GM19395 (cell line): ENCODE measurements at regions not wholly inside any gene's neighbourhood (a gene's known extent, or its start where the extent isn't known, plus 50 kb on each side); places are given as distances from the start of the nearest gene placed in this dataset.

Experiments
- ATAC-seq: cut with Tn5 transposase; IDR thresholded peaks from one replicate; pipeline ENCODE4 v1.9.1; 2021; ENCODE audit warnings: mild to moderate bottlenecking, moderate library complexity; ENCODE audit not compliant: unreplicated experiment

DNA sequence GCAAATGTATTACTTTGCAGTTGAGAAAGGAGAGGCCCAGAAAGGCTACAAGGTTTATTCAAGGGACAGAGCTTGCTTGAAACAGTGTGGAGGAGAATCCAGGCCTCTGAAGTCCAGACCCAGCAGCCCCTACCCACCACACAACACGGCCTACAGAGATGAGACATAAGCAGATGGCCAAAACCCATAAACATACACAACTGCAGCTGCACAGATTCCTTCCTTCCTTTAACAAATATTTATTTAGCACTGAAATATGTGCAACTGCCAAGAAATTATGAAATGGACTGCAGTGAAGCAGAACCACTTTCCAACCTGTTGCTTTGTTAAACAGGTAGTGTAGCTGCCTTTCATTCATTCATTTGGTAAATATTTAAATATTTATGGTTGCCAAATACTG is 122.3 kb downstream of the SPATA19 start:
- no peak for ATAC-seq

DNA sequence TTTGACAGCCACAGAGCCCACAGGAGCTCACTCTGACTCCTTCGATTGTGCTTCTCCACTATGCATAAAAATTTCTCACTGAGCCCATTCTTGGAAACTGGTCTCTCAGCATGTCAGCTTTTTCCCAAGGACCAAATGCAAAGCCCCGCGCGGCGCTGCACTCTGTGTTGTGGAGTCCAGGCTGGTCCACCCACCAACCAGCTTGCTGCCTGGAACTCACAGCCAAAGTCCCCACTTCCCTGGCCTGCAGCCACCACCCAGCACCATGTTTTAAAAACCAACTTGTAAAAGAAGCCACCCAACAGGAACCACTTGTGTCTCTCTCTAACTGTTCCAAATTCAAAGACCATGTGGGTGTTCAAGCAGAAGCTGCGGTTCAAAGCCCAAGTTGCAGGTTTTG is 124.4 kb downstream of the SPATA19 start:
- no peak for ATAC-seq

DNA sequence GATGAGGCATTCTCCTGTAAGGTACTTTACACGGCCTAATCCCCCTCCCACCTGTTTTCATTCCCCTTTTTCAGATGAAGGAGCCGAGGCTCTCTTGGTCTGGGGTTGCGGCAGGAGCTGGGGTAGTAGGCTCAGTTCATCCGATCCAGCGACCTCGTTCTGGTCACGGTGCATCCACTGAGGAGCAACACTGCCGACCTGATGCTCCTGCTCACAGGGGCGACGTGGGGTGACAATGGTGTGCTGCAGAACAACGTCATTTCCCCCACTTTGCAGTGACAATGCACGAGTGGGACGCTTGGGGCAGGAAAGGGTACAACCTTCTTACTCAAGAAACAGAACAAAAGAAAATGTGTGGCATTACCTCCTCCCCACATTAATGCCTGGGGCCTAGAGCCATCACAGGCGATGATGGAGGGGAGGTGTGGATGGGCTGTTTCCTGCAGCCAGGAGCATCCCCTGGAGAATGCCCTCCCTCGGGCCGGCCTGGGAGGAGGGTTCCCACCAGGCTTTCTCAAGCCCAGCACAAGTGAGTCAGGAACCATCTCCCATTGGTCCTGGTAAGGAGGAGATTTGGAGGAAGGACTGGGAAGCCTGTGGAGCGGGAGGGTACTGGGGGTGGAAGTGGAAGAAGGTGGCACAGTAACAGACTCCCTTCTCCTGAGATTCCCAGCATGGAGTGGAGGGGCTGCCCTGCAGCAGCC is 125.6 kb downstream of the SPATA19 start:
- ATAC-seq: no peak

DNA sequence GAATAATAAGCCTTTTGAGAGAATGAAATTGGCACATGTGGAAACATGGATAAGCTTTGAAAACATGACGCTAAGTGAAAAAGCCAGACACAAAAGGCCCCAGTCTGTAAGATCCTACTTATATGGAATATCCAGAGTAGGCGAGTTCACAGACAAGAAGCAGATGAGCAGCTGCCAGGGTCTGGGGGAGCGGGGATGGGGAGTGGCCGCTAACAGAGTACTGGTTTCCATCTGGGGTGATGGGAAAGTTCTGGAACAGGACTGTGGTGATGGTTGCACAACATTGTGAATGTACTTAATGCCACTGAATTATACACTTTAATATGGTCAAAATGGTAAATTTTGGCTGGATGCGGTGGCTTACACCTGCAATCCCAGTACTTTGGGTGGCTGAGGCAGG is 126.5 kb downstream of the SPATA19 start:
- ATAC-seq: no peak

DNA sequence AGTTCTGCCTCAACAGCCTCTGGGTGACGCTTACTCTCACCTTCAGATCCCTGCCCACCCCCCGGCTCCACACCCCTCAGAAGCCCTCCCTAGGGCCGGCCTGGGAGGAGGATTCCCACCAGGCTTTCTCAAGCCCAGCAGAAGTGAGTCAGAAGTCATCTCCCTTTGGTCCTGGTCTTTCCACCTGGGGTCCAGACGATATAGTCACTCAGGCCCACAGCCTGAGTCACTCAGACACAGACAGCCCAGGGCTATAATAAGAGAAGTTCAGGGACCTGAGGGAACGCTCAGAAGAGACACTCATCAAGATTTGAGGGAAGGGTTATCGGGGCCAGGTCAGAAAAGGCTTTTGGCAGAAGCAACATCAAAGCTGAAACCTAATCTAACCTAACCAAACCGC is 127.1 kb downstream of the SPATA19 start:
- ATAC-seq: no peak

DNA sequence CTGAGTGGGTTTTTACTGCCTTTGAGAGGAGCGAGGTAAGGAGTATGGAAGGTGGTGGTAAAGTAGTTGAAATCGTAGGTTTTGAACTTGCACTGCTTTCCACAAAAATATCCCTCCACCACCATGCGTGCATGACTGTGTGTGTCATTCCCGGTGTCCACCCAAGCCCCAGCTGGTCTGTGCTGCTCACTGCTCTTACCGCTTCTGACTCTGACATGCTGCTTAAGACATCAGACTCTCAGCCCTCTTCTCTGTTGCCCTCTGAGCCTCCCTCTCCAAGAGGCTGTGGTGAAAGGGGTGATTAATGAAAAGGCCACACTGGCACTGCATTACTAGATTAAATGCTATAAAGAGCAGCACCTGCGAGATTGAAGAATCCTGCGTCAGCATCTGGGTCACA is 128.7 kb downstream of the SPATA19 start:
- no peak for ATAC-seq

DNA sequence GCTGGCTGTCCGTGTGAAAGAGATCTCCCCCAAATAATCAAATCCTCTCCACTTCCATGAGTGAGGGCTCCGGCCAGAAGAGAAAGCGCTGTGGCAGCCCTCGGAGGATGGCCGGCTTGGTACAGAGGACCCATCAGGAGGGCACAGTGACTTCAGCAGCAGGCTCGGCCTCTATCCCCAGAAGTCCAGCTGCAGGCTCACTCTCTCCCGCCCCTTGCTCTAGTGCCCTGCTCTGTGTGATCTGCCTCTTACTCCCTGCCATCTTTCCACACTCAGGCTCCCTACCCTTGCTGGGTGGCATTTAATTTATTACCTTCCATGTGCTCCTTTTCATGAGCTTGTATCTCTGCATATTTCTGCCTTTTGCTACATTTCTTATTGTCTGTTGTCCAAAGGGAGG is 129.7 kb downstream of the SPATA19 start:
- ATAC-seq: no peak

DNA sequence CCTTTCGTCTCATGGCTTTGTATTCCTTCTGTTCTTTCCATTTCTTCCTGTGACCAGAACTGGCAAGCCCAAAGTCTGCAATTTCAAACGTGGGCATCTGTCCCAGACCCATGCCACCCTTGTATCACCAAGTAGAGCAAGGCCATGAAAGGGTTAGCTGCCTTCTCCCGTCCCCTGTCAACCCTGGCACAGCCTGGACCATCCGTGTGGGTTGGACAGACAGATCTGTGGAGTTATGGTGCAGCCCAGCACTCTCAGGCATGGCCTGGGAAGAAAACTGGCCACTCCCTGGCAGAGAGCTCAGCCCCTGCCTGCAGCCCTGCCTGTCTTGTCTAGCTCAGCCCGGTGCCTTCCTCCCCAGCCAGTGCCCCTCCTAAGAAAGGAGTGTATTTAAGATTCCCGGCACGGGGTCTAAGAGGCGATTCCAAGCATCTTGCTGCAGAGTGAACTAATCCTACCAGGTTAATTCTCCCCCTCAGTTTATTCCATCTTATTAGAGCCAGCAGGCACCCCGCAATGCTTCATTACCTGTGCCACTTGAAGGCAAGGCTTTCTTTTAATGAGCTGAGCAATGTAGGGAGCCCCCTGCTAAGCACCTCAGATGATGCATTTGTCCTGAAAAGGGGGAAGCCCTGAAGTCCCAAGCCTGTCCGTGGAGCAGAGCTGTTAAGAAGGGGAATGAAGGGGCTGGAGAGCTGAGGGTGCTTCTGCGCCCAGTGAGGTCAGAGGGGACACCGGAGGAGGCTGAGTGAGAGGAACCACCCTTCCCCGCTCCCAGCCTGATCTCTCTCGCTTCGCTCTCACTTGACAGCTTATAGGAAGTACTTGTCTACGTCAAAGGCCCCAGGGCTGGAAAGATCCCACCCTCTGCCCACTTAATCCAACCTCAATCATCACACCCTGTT is 130.6 kb downstream of the SPATA19 start:
- no peak for ATAC-seq

DNA sequence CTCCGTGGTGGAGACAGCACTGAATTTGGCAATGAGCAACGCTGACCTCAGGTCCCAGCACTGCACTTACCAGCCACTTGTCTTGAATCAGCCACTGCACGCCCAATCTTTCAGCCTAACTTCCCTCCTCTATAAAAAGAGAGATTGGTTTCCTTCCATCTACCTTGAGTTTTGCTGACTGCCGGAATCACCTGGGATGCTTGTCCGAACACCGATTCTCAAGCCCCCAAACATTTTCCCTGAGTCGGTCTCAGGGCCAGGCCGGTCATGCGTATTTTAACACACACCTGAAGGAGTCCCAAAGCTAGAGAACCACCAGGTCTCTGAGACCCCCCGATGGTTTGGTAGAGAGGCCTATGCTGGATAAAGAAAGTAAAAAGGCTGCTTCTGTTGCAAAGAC is 131.5 kb downstream of the SPATA19 start:
- no peak for ATAC-seq

DNA sequence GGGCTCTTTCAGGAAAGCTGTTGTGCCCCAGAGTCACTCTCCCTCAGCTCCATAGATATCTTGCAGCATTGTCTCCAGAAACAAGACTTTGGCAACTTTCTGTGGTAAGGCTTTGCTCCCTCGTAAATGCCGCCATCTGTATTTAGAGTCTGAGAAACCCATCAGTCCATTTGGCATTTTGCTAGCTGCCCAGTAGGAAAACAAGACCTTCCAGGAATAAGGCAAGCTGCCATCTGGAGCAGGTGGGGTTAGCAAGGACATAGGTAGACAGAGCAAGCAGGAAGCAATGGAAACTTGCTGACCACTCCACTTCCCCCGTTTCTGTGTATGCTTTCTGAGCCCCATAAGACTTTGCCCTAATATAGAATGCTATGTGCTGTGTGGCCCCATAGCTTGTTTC is 131.9 kb downstream of the SPATA19 start:
- ATAC-seq: no peak

DNA sequence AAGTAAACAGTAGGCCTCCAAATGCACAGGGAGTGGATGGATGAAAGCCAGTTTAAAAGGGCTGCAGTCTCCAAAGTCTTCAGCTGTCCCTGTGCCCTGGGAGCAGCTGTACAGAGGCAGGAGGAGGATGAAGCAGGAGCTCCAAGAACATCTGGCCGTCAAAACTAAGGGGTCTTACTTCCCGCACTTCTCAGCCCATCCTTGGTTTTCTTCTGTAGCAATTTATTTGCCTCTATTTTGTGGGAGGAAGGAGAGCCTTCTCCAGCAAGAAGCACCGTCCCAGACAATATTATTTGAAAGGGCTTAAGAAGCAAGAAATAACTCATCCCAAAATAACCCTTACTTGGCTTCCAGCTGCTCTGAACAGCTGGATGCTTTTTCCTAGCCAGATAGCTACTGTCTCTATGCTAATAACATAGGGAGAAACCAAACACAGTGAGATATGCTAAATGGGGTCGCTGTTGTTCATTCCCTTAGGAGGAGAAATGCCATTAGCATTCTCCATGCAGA is 133.2 kb downstream of the SPATA19 start:
- ATAC-seq: no peak

DNA sequence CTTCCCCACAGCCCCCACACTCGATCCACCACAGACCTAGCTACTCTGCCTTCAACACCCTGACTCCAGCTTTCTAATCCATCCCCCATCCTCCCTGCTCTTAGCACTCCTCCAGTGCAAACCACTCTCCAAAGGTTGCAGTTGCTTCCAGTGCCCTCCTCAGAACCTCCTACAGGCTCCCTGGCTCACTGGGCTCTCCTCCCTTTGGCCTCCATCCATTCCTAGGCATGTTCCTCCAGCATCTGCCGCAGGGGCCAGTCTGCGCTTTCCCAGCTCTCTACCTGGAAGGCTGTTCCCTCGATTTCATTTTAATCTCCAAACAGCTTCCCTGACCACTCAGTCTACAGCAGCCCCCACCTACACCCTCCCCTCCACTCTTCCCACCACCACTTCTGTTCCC is 133.8 kb downstream of the SPATA19 start:
- no peak for ATAC-seq

DNA sequence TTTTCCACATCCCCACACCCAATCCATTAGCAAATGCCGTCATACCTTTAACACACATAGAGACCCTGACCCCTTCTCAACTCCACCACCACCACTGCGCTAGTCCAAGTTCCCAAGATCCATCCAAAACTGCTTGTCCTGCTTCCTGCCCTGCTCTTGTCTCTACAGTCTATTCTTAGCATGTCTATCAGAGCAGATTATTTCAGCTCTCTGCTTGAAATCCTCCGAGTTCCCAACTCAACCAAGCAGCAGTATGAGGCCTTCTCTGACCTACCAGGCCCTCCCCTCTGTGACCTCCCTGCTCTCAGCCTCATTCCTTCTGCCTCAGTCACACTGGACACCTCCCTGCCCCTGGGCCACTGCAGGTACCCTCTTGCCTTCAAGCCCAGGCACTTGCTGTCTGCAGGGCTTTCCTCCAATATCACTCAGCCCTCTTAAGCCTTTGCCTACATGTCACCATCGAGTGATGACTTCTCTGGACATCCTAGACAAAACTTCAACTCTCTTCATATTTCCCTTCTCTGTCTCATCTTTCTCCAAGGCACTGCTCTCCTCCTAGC is 134.6 kb downstream of the SPATA19 start:
- no peak for ATAC-seq

DNA sequence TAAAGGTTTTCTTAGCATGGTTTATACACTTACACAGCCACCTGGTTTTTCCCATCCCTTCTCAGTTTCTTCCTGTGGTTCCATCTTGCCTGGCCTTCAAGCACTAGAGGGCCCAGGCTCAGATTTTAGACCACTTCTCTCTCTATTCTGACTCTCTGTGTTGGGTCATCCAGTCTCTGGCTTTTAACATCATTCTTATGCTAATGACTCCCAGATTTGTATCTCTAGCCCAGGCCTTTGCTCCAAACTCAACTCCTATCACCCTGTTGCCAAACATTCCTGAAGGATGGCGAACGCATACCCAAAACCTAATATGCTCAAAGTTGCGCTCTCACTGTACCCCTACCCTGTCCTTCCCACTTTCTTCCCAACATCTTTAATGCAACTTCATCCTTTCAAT is 135.1 kb downstream of the SPATA19 start:
- no peak for ATAC-seq

DNA sequence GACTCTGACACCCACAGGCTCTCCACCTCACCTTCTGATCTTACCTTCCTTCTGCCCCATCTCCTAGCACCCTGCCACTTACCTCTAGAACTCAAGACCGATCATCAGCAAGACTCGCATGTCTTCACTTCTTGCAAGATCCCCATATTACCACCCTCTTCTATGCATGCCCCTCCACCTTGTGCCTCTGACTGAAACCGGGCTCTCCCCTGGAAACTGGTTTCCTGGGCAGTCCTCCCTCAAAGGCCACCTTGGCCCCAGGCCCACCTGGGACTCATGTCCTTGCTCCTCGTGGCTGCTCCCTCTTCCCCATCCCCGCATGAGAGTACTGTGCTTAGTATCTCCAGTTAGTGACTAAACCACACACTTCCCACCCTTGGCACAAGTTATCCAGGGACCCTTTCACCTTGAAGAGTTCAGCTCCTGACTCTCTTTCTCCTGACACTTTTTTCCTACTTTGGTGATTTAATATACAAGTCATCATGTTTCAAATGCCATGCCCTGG is 136.7 kb downstream of the SPATA19 start:
- no peak for ATAC-seq

DNA sequence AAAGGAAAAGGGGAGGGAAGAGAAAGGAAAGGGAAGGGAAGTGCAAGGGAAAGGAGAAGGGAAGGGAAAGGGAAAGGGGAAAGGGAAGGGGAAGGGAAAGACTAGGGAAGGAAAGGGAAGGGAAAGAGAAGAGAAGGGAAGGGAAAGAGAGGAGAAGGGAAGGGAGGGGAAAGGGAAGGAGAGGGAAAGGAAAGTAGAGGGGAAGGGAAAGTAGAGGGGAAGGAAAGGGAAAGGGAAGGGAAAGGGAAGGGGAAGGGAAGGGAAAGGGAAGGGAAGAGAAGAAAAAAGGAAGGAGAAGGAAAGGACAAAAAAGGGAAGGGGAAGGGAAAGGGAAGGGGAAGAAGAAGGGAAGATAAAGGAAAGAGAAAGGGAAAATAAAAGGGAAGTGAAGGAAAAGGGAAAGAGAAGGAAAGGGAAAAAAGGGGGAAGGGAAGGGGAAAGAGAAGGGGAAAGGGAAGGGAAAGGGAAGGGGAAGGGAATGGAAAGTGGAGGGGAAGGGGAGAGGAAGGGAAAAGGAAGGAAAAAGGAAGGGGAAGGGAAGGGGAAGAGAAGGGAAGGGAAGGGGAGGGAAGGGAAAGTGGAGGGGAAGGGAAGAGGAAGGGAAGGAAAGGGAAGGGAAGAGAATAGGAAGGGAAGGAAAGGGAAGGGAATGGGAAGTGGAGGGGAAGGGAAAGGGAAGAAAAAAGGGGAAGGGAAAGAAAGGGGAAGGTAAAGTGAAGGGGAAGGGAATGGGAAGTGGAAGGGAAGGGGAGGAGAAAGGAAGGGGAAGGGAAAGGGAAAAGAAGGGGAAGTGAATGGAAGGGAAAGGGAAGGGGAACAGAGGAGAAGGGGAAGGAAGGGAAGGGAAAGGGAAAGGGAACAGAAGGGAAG is 138.2 kb downstream of the SPATA19 start:
- ATAC-seq: no peak

DNA sequence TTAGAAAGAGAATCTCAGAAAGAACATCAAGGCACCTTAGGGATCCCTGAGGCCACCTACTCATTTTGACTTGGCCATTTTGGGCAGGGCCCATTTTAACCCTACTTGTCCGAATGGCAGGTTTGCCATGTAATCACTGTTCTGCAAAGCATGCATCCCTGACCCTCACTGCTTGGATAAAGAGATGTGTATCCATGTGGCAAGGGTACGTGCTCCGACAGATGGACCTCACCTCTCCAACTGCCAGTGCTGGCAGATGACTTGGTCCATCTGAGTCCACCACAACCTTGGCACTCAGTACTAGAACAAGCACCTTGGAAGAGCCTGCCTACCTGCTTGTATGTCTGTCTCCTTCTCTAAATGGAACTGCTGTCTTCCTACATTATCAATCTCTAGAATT is 139.4 kb downstream of the SPATA19 start:
- no peak for ATAC-seq

DNA sequence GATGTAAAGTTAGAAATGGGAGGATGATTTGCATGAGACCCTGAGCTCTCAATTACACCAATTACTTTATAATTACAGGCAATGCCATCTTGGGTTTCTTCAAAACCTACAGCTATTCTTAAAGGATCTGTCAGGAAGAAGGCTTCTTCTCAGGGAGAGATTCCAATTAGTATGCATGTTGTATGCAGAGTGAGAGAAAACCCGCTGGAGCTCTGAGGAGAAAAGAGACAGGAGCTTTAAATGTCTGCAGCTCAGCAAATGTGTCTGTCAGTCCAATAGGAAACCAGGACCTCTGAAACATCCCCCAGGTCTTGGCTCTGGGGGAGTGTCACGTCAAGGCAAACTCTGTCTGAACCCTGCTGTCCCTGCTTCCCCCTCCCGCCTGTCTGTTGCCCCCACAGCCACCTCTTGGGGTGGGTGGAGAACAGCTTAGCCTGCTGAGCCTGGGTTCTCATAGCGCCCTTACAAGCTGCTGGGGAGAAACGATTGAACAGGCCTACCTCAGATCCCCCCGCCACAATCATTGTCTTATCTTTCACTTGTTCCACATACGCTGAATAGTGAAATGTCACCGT is 140.2 kb downstream of the SPATA19 start:
- no peak for ATAC-seq

DNA sequence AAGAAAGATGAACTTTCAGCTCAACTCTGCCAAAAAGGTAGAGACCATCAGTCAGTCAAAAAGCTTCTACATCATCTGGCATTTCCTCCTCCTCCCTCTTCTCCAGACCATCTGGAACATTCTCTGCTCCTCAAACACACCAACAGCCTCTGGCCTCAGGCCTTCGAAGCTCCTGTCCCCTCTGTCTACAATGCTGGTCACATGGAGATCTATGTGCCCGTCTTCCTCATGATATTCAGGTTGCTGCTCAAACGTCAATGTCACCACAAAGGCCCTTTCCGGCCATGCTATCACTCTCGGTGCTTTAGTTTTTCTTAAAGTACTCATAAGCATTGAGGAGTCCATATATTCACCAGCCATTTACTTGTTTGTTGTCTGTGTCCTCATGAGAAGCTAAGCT is 146.2 kb downstream of the SPATA19 start:
- no peak for ATAC-seq

DNA sequence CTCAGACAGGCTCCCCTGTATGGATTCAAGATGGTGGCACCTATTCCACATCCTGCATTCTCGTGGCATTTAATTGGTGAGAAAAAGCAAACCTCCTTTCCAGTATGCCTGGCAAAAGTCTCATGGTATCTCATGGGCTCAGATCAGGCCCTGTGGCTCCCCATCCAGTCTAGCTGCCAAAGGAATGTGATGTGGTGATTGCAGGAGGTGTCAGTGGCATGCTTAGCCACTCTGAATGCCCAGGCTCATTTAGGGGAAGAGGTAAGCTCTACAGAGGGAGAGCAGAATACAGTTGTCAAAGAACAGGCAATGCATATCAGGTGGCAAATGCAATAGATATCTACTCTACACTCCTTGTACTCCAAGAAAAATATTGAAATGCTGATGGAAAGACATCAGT is 146.7 kb downstream of the SPATA19 start:
- no peak for ATAC-seq
